ENCODE measurements at regions not wholly inside any gene's neighbourhood (a gene's known extent, or its start where the extent isn't known, plus 50 kb on each side); places are given as distances from the start of the nearest gene placed in this dataset.

DNA sequence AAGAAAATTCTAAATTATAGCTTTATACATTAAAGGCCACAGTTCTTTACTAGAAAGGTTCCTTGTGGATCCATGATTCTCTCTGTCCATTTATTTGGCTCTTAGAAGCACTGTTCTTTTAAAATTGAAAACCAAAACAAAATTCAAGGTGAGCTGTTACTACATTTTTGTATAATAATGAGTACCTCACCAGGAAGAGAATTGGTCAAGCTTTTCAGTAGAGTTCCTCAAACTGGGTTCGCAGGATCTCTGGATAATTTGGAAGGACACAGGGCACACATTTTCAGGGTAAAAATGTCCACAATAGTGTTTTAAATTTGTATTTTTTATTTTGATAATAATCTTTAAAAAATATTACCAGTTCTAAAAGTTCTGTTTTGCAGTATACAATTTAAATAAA, 93.0 kb downstream of the PPP1R3A start:
- DNase-seq = no peak

DNA sequence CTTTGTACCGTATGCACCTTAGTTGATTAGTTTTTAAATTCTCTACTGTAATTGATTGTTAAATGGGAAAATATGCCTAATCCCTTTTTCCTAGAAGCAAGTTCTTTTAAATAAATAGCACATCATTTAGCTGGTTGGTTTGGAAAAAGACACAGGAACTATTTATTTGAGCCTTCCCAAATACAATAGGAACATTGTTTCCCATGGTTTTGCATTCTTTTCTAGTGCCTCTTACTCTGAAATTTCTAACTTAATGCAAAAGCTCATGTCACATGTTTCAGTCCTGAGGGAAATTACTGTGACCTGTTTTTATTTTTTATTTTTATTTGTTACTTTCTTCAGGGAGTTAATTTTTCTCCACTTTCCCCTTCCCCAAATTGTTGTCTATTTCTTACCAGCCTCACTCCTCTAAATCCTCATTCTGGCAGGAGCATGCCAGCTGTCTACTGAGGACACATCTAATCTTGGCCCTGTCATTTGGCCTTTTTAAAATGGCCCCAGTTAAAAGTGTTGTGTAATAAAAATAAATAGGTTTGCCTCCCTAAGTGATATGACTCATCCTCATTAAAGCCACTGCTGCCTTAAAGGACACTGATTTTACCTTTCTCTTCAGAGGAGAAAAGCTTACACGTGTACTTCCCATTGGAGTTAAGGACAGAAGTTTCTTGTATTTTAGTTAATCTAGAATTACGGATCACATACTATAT, 94.5 kb downstream of the PPP1R3A start:
- DNase-seq = no peak

DNA sequence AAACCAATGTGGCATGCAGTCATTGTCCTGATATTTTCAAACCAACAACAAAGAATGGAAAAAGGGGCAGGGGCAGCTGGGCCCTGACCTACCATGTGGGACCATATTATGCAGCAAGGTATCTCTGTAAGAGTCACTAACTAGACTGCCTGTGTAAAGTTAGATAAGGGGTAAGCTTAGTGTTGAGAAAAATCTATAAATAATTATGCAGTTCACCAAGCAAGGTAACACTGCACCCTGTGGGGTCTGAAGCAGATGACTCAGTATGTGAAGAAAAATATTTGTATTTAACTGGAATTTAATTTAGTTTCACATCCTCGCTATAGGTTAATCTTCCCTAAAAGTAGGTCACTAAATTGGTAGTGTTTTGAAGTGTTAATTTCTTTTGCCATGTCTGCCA, 99.3 kb downstream of the PPP1R3A start:
- DNase-seq = no peak

DNA sequence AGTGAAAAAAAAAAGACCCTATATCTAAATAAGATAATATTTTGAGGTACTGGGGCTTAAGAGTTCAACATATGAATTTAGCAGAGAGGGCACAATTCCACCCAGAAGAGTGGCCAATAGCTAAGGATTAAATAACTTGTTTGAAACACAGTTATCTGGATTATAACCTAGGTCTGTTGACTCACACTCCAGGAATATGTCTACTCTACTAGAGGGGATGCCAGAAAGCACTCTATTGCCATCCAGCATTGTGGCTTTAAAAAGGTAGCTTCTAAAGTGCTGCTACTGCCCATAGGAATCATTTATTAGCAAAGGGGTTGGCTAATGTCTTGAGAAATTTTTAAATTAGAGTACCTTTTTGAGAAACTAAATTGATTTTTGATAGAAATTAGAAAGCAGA, 102.2 kb downstream of the PPP1R3A start:
- no peak for DNase-seq

DNA sequence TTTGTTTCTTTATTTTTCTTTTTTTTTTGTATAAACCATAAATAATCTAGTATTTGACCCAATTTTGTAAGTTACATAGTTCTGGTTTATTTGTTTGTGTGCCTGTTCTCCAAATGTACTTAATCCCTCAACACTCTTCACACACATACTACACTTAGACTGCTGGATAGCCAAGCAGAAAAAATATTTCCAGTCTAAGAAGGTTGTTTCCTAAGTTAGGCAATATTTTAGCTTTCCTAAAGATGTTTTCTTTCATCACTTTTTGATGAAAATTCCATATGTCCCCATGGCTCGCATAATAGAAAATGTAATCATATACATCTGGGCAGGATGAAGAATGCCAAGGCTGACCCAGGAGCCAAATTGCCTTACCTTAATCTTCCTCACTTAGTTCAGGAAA, 105.3 kb downstream of the PPP1R3A start:
- no peak for DNase-seq

DNA sequence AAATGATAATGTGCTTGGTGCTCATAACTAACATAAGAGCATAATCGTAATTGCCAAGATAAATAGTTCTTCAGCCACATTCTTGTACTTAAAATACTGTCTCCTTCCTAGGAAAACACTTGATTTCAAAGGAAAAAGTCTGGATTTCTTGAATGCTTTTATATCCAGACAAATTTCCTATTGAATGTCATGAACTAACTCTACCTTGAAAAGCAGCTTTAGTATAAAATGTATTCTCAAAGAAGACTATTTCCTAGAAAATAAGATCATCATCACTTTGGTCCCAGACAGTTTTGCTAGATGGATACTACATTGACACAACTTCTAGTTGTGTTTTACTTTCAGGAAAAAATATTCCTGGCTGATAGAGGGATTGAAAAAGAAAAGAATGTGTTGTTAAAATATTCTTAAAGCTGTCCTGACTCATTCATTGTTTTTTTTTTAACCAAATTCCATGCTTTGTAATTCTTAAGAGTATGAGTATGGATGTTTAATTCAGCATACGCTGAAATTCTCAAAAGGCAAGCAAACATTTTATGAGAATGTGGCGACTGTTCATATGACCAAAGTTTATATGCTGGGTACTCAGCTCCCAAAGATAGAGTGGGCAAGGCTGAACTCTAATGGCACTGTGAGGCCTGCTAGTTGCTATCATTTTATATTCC, 106.1 kb downstream of the PPP1R3A start:
- DNase-seq = no peak

DNA sequence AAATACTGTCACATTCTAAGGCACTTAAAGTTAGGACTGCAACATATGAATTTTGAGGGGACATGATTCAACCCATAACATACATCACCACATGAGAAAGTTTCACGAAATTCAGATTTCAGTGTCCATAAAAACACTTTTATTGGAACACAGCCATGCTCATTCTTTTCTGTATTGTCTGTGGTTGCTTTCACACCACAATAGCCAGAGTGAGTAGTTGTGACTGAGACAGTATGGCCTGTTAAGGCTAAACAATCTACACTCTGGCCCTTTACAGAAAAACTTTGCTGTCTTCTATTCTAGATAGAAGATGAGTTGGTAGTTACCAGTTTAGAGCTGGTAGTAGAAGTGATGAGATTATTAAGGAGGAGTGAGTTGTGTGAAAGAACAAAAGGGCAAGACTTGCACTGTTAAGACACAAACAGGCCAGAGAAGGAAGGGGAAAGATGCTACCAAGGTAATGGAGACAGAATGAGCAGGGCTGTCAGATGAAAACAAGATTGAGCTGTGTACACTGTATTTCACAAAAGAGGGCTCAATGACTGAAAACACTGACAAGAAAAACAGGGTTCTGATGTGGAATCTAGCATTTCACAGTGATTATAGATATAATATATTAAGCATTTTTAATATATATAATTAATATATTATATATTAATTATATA, 108.6 kb downstream of the PPP1R3A start:
- no peak for DNase-seq

DNA sequence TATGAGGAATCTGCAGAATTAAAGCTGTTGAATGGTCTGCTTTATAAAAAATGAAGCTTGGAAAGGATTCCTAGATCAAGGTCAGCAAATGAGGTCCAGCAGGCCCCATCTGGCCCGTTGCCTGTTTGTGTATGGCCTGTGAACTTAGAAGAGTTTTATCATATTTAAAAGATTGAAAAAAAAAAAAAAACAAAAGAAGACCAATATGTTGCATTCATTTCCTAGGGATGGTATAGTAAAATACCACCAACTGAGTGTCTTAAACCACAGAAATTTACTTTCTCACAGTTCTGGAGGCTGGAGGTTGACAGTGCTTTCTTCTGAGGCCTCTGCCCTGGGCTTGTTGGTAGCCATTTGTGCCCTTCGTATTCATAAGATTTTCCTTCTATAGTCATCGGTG, 109.2 kb downstream of the PPP1R3A start:
- no peak for DNase-seq

DNA sequence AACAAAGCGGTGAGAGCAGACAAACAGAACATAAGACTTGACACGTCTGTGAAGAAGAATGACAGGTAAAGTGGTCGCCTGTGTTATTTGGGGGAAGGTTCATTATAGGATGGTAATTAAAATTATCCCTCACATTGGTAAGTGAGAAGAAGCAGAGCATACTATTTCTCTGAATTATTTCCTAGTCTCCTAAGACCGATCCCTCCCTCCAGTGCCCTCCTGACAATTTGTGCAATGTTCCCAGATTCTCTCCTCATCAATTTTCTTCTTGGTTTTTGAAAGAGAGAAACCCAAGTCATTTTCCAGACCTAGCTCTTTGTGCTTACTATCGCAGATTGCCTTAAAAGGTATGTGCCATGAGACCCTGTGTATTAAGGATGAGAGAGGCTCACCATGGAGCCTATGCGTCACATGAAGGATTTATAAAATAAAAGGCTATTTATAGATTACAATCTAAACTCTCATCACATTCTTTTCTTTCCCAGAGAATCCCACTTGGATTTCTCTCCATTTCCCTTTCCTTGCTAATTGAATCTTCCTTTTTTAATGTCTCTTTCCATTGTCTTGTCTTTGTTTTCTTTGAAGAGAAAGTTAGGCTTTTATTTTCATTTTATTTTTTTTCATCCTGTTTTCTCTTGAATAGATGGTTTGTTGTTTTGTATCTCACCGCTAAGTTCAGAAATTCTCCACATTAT, 112.0 kb downstream of the PPP1R3A start:
- DNase-seq = no peak

DNA sequence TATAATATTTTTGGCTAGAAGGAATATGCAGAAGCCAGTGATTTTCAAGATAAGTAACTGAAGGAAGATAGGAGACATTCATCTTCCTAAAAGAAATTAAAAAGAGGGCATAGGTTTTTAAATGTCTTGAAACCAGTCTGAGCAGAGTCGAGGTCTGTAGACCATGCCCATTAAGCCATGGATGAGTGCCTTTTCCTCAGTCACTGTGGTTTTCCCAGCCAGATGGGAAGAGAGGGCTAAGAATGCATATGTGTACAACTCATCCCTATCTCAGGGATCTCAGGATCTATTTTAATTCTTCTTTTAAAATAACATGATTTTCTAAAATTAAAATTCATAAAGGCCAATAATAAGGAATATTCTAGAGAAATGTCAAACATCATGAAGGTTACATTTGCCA, 112.8 kb downstream of the PPP1R3A start:
- no peak for DNase-seq

DNA sequence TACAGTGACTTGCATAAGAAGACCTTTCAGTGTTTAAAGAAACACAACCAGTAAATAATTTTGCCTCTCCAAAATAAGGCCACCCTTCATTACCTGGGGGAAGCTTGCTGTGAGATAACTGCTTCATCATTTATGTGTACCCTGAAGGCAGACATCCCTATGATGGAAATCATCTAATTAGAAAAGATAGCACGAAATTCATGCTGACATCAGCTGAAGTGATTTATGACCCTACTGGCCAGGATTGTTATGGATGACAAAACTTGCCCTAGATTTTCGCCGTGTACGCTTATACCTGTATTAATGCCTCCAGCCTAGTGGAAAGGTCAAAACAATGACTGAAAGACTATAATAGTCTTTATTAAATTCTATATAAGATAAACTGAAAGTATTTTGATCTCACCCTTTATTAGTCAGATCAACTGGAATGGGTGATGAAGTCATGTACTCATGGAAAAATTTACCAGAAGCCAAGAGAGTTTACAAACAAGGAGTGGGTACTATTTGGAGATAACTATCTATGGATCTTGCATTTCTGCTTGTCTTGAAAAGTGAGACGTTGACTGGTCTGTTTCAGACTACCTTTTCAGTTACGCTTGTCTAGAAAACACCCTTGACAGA, 114.2 kb downstream of the PPP1R3A start:
- DNase-seq = no peak

DNA sequence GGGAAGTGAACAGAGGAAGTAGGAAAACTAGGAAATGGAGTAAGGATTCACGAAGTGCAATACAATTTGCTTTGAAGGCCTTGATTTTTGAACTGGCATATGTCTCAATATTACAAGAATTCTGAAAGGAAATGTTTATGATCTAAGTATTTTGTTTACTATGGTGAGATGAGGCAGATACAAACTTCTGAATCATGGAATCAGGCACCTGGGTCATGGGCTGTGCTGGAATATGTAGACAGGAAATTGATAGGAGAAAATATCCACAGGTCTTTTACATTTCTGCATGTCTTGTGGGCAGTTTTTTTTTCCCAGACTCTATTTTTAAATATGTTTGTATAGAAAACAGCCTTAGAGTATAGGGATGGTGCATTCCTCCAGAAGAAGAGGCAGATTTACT, 117.1 kb downstream of the PPP1R3A start:
- no peak for DNase-seq

DNA sequence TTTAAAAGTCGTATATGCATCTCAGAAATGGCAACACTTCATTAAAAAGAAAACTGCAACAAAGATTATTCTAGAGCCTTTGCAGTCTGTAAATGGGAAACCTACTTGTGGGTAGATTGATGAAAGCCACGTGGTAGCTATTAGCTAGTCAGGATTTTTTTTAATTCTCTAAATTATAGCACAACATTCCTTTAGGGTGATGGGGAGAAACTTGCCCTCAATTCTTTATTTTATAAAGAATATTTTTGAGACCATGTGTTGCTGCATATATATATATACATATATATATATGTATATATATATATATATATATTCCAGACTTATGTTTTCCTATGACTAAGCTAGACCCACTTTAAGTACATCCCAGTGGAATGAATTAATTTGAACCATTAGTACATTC, 118.0 kb downstream of the PPP1R3A start:
- no peak for DNase-seq

DNA sequence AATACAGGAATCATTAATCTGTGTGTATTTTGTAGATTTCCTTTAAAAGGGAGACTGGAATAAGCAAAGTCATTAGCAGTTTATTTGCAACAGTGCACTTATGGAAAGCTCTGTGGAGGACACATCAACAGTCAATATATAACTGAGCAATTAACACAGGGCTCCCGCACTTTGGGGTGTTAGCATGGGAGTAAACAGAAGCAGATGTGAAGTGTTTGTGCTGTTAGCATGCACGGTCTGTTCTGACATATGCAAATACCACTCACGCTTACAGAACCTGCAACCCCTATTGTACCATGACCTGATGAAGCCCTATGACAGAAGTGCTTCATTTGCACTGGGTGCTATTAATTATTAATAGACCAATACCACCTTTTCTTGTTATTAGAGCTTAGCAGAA, 118.9 kb downstream of the PPP1R3A start:
- no peak for DNase-seq

DNA sequence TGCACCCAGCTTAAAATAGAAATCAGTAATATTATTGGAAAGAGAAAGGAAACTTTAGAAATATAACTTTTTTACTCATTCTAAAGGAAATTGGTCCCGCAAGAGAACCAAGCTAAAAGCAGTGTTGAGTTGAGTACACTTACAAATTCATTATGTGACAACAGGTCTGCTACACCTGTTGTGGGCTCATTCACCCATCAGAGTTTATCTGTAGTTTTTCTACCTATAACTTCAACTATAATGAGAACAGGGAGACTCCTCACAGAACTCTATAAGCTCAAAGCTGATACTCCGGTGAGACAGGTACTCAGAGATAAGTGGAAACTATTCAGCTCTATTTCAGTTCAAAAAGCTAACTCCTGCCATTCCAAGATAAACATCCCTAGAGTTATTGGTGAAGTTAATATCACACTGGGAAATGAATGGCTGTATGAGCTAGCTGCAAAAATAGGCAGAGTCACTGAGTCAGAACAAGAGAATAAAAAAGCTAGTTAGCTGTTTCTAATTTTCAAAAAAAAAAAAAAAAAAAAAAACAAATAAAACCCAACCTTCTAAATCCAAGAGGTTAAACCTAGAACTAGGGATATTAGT, 121.3 kb downstream of the PPP1R3A start:
- no peak for DNase-seq

DNA sequence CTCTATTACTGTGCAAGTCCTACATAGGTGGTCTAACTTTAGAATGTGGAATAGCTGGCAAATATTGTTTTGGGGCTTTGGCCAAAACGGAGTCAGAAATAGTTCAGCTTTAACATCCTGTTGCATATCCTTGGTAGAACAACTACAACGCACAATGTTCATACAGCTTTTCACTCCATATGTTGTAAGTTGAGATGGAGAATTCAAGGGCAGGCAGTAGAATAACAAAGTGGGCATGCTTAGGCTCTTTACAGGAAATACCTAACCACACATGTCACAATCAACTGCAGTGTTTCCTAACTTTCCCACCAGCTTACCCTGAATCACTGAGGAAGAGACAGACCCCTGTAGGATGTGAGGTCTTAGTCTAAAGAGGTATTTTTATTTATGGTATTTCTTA, 122.3 kb downstream of the PPP1R3A start:
- no peak for DNase-seq

DNA sequence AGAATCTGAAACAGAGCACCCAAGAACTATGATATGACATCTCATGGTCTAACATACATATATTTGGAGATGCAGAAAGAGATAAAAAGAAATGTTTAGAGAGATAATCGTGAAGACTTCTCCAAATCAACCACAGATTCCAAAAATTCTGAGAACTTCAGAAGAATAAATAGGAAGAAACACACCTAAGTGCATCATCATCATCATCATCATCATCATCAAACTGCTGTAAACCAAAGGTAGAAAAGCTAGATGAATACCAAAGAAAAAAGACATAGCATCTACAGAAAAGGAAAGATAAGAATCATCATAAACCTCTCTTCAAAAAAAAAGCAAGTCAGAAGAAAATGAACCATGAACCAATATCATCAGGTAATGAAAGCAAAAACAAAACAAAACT, 124.2 kb downstream of the PPP1R3A start:
- DNase-seq = no peak

DNA sequence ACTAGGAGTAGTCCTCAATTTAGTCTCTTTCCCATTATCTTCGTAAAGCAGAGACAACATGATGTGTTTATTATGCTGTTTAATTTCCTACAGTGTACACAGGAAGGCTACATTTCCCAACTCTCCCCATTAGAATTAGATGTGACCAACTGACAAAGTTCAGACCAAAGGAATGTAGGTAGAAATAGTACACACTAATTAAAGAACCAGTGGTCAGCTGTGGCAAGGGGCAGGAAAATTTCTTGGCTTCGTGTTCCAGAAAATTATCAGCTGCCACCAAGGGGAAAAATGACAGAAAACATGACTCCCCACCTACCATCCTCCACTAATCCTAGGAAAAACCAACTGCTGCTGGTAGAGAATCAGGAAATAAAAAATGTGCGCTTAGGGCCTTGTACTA, 125.6 kb downstream of the PPP1R3A start:
- DNase-seq = no peak

DNA sequence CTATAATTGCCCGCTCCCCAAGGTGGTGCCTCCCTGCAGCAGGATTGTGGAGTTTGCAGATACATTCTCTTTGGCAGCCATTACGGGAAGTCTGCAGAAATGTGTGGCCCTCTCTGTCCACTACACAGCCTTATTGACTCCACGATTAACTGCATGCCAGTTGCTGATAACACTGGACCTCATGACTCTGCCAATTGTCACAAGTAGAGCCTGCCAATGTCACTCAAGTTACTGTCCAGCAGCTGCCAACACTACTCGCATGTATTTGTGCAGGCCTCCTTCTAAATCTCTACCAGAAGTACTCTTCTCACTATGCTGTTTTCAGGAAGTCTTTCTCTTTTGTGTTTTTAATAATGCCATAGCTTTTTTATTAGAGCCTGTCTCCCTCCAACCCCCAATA, 128.8 kb downstream of the PPP1R3A start:
- no peak for DNase-seq

DNA sequence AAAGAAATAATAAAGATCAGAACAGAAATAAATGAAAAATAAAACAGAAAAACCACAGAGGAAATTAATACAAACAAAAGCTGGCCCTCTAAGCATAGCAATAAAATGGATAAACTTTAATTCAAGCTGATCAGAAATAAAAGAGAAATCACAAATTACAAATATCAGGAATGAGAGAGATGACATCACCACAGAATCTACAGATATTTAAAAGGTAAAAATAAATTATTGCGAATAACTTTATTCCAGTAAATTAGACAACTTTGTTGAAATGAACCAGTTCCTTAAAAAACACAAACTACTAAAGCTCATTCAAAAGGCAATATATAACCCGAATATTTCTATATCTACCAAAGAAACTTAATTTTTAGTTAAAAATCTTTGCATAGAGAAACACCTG, 131.7 kb downstream of the PPP1R3A start:
- DNase-seq = no peak

DNA sequence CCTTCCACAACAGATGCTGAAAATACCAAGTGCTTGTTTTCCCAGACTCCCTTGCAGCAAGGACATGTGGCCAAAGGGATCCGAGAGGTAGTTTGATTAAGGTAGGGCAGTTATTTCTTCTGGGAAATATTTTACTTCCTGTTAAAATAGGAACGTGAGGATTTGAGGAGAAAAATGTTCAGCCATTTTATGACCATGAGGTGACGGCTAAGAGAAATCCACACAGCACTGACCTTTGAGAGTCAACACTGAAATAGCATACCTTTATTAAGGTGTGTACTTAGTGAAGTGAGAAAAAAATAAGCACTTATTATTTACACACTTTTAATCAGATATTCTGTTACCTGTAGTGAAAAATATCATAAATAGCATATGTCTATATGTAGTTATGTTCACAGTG, 133.9 kb downstream of the PPP1R3A start:
- DNase-seq = no peak

DNA sequence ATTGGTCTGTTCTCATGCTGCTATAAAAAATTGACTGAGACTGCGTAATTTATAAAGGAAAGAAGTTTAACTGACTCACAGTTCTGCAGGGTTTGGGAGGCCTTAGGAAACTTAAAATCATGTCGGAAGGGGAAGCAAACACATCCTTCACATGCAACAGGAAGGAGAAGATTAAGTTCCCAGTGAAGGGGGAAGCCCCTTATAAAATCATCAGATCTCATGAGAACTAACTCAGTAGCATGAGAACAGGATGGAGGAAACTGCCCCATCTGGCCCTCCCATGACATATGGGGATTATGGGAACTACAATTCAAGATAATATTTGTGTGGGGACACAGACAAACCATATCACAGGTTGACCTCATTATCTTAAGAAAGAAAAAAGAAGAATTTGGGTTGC, 134.5 kb downstream of the PPP1R3A start:
- no peak for DNase-seq

DNA sequence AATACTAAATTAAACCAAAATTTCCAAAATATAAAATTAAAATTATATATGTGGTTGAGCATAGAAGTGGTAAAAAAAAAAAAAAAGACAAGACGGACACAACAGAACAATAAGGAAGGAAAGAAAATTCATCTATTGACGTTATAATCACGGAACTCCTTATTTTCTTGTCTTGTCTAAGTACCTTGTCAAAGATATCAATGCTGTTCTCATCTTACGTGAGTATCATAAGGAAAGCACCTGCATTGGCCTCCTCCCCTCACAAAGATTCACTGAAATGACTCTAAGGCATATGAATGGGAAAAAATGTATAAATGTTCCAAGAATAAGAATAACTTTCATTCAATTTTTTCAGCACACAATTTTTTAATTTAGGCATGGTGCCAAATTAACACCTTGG, 135.4 kb downstream of the PPP1R3A start:
- no peak for DNase-seq
